K562 (cell line): ENCODE measurements at regions not wholly inside any gene's neighbourhood (a gene's known extent, or its start where the extent isn't known, plus 50 kb on each side); places are given as distances from the start of the nearest gene placed in this dataset.

Experiments used
- ATAC-seq: fragments of 200-7000 bp; cut with Tn5 transposase; 3 replicates; pipeline ENCODE4 v1.9.1; 2020; ENCODE audit warnings: moderate library complexity
- BruUV-seq: library from RNA; stranded (reverse); fragments of 400-500 nt; replicated peaks from 2 replicates; lab custom pipeline; 2021; lab: Mats Ljungman, UMichigan
- CTCF ChIA-PET: fragments of 300-600 bp; formaldehyde crosslinking; extraction: SDS; loops from one replicate; lab custom pipeline; 2021; ENCODE audit warnings: low intra/inter-chr PET ratio; lab: Yijun Ruan, JAX
- POLR2A ChIA-PET: fragments of 300-600, 350-650 bp; sonication (Branson Sonifier 250); formaldehyde crosslinking; extraction: SDS; loops from one replicate; lab custom pipeline; 2021; ENCODE audit warnings: antibody characterized with exemption, inconsistent platforms; lab: Yijun Ruan, JAX
- DNase-seq, 4 experiments: peaks; one replicate each; pipeline versions ENCODE4 v3.0.0 to v3.0.0-alpha.2; 2011 to 2018; ENCODE audit warnings: low spot score in 3 of 4, mixed read lengths in 3 of 4; ENCODE audit errors: extremely low read depth in 1 of 4
- FAIRE-seq: peaks from 2 replicates; lab custom pipeline; 2011; peaks lifted over from hg19 to GRCh38; lab: Jason Lieb, UNC
- H2AFZ ChIP-seq: 2 replicates; pipeline ENCODE4 v1.6.0; 2011; ENCODE audit warnings: low read depth, low read length, control low read depth, inconsistent platforms
- H3K27ac ChIP-seq: fragments of 200-600 bp; 3 replicates; pipeline ENCODE4 v1.8.0; 2011; ENCODE audit warnings: low read depth, mild to moderate bottlenecking, control low read depth, inconsistent platforms, low read length, moderate library complexity, mixed read lengths; ENCODE audit errors: extremely low read depth
- H3K27me3 ChIP-seq, 2 experiments: fragments of 300-600 bp in 1 of 2; 2 replicates in 1 of 2; 3 replicates in 1 of 2; pipeline versions ENCODE4 v1.6.0 to v1.8.0; 2011; ENCODE audit warnings: inconsistent platforms in 2 of 2, low read length in 2 of 2, mild to moderate bottlenecking in 1 of 2, mixed read lengths in 1 of 2, moderate library complexity in 1 of 2; ENCODE audit not compliant: control insufficient read depth in 2 of 2, insufficient read depth in 2 of 2
- H3K36me3 ChIP-seq: fragments of 300-600 bp; 3 replicates; pipeline ENCODE4 v1.8.0; 2011; ENCODE audit warnings: mild to moderate bottlenecking, low read length, inconsistent platforms; ENCODE audit not compliant: control insufficient read depth, insufficient read depth
- H3K4me1 ChIP-seq, 2 experiments: fragments of 200-600 bp in 1 of 2; replicated peaks in 1 of 2; 2 replicates in 1 of 2; 3 replicates in 1 of 2; pipeline versions ENCODE4 v1.5.1 to v1.8.0; 2011; ENCODE audit warnings: inconsistent platforms in 2 of 2, low read length in 2 of 2, mild to moderate bottlenecking in 1 of 2, mixed read lengths in 1 of 2, moderate library complexity in 1 of 2; ENCODE audit not compliant: control insufficient read depth in 2 of 2, insufficient read depth in 2 of 2
- H3K4me2 ChIP-seq: 2 replicates; pipeline ENCODE4 v1.6.1; 2011; ENCODE audit warnings: low read length, control low read depth, inconsistent platforms, mixed read lengths; ENCODE audit not compliant: insufficient read depth
- H3K4me3 ChIP-seq: fragments of 200-600 bp; sonication (generic), shearing (Covaris generic); 2 replicates; pipeline ENCODE4 v1.5.1; 2016; ENCODE audit warnings: control low read depth, inconsistent platforms
- H3K79me2 ChIP-seq: fragments of 200-600 bp; 3 replicates; pipeline ENCODE4 v1.8.0; 2011; ENCODE audit warnings: low read length, inconsistent platforms; ENCODE audit not compliant: control insufficient read depth, insufficient read depth
- H3K9ac ChIP-seq, 2 experiments: 2 replicates each; pipeline versions ENCODE4 v1.6.0 to v1.6.1; 2011; ENCODE audit warnings: low read depth in 2 of 2, low read length in 2 of 2, control low read depth in 1 of 2, inconsistent platforms in 1 of 2, mild to moderate bottlenecking in 1 of 2, mixed read lengths in 1 of 2; ENCODE audit not compliant: insufficient read depth in 1 of 2
- H3K9me1 ChIP-seq: one replicate; pipeline ENCODE4 v1.6.0; 2011; ENCODE audit warnings: inconsistent platforms, mild to moderate bottlenecking, low read length, moderate library complexity; ENCODE audit not compliant: control insufficient read depth, insufficient read depth
- H3K9me3 ChIP-seq: replicated peaks from 2 replicates; pipeline ENCODE4 v1.5.1; 2011; ENCODE audit warnings: low read depth, low read length, inconsistent platforms; ENCODE audit not compliant: control insufficient read depth, insufficient read depth
- H4K20me1 ChIP-seq: replicated peaks from 2 replicates; pipeline ENCODE4 v1.6.1; 2011; ENCODE audit warnings: low read length, inconsistent platforms, mixed read lengths; ENCODE audit not compliant: control insufficient read depth, insufficient read depth
- E2F8 ChIP-seq: fragments of 450-650 bp; IDR thresholded peaks from 2 replicates; pipeline ENCODE4 v1.7.1; 2018; ENCODE audit warnings: mild to moderate bottlenecking, low read depth; ENCODE audit not compliant: partially characterized antibody
- ERF ChIP-seq: fragments of 450-650 bp; formaldehyde crosslinking; IDR thresholded peaks from 2 replicates; pipeline ENCODE4 v1.4.0; 2020; ENCODE audit warnings: mild to moderate bottlenecking, mixed read lengths
- NCOA4 ChIP-seq: fragments of 450-650 bp; IDR thresholded peaks from 2 replicates; pipeline ENCODE4 v1.6.1; 2018; ENCODE audit warnings: mild to moderate bottlenecking; ENCODE audit not compliant: partially characterized antibody
- POLR2B ChIP-seq: fragments of 450-650 bp; IDR thresholded peaks from 2 replicates; pipeline ENCODE4 v1.6.1; 2018; ENCODE audit warnings: low read depth; ENCODE audit not compliant: partially characterized antibody
- SMAD2 ChIP-seq: fragments of 150-350 bp; IDR thresholded peaks from 2 replicates; pipeline ENCODE4 v1.6.1; 2014; ENCODE audit warnings: low read depth, mild to moderate bottlenecking, low read length
- SREBF1 ChIP-seq: fragments of 150-350 bp; IDR thresholded peaks from 2 replicates; pipeline ENCODE4 v1.6.1; 2014; ENCODE audit warnings: antibody characterized with exemption, low read depth, low read length, borderline replicate concordance
- ZKSCAN3 ChIP-seq: fragments of 250-450 bp; sonication (Bioruptor Pico); IDR thresholded peaks from 2 replicates; pipeline ENCODE4 v1.4.0; 2020
- WGBS: fragments of 100-300 bp; shearing (Covaris generic); methylation state at CpG from one replicate; pipeline ENCODE4 v1.1.6; 2016; ENCODE audit warnings: low coverage, mixed read lengths; ENCODE audit not compliant: insufficient coverage; ENCODE audit errors: missing lambda C conversion rate; 5-methylcytosine and 5-hydroxymethylcytosine counted together
- in situ Hi-C: fragments of 300-500 bp; cut with MboI; formaldehyde crosslinking; loops from 4 replicates; pipeline ENCODE4 v1.15.0; 2018; ENCODE audit warnings: inconsistent platforms, mixed read lengths
- intact Hi-C: fragments of 100-400 bp; cut with micrococcal nuclease; formaldehyde crosslinking; loops from 2 replicates; pipeline ENCODE4 v1.14.2; 2022

DNA sequence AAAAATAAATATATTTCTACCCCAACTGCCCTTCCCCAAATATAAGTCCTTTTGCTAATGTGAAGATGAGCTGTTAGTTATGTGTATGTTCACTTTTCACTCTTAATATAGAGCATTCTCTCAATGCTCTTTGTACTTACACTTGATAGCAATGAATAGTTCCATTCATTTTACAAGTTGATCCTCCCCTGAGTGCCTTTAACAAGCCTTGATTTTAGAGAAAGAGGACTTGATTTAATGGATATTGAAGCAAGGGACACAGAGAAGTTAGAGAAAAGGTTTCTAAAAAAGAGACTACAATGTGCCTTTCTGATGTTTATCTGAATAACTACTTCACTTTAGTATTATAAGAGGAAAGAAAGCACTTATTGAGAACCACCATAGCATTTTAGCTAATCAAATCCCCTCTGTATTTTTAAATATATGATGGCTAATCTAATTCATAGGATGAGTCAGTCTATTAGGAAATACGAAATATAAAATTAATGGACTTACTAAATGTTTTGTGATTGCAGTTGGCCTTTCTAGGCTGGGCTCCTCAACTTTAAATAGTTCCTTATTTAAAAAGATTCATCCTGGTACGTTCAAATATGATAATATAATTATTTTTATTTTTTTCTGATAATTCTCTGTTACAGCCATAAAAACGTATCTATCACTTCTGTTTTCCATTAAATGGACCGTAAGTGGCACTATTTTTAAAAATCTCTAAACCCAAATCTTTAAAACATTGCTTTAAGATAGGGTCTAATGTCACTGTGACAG lies 1097.8 kb upstream of the SLC10A2 start:
- intact Hi-C loops (no loop called here), in situ Hi-C loops (no loop called here)
- no peaks in the 10 kb centered on the region for H3K79me2 ChIP-seq
- no peak overlapping the region for H2AFZ ChIP-seq
- no peaks in the 10 kb centered on the region for H3K9me3 ChIP-seq
- H3K27me3 ChIP-seq = no peaks in the 10 kb centered on the region
- POLR2A ChIA-PET = no interaction called here
- H3K4me2 ChIP-seq = no peak overlapping the region
- no peaks in the 10 kb centered on the region for H4K20me1 ChIP-seq
- H3K9ac ChIP-seq = no peak overlapping the region
- no peak for FAIRE-seq
- TF ChIP-seq ERF (CRISPR knock-in tag) (no peak), NCOA4 (no peak), SREBF1 (no peak), E2F8 (no peak), ZKSCAN3 (no peak), SMAD2 (no peak), POLR2B (no peak)
- H3K4me1 ChIP-seq = no peaks in the 10 kb centered on the region
- 4% methylated on average over 4 of the region's 4 CpGs for WGBS
- H3K36me3 ChIP-seq = no peaks in the 10 kb centered on the region
- H3K4me3 ChIP-seq = no peak overlapping the region
- H3K27ac ChIP-seq = no peak overlapping the region
- DNase-seq = no peak
- ATAC-seq = no peak
- no TSS peak for BruUV-seq
- H3K9me1 ChIP-seq = no peaks in the 10 kb centered on the region
- CTCF ChIA-PET = no interaction called here
